ENCODE measurements at regions not wholly inside any gene's neighbourhood (a gene's known extent, or its start where the extent isn't known, plus 50 kb on each side); places are given as distances from the start of the nearest gene placed in this dataset.

- no peak for DNase-seq
- Histone ChIP-seq H3K36me3 (replicated peaks; ENCODE audit: control insufficient read depth, insufficient read depth, low read length) (no peaks in the 10 kb centered on the region), H3K4me3 (ENCODE audit: insufficient read depth, low read depth, low read length) (no peak overlapping the region), H3K27me3 (ENCODE audit: control insufficient read depth, insufficient read depth, low read length) (peaks cover 2% of the 10 kb centered on the region)
Measured at GRCh38 chr1:47646676-47647075, 208.8 kb downstream of the FOXD2 start.

- DNase-seq, result no peak
- no peaks in the 10 kb centered on the region for H3K36me3 ChIP-seq (replicated peaks; ENCODE audit: control insufficient read depth, insufficient read depth, low read length)
- peaks cover 2% of the 10 kb centered on the region for H3K27me3 ChIP-seq (ENCODE audit: control insufficient read depth, insufficient read depth, low read length)
- no peak overlapping the region for H3K4me3 ChIP-seq (ENCODE audit: insufficient read depth, low read depth, low read length)
Measured at GRCh38 chr1:47647327-47647845, 209.5 kb downstream of the FOXD2 start.

GRCh38 chr1:47650205-47650604 lies 212.4 kb downstream of the FOXD2 start:
- DNase-seq, result no peak

GRCh38 chr1:47650611-47651010 lies 212.8 kb downstream of the FOXD2 start:
- H3K4me3 ChIP-seq (ENCODE audit: insufficient read depth, low read depth, low read length), result no peak overlapping the region
- no peak for DNase-seq
- no peaks in the 10 kb centered on the region for H3K36me3 ChIP-seq (replicated peaks; ENCODE audit: control insufficient read depth, insufficient read depth, low read length)
- no peaks in the 10 kb centered on the region; the same call in 1 of the 2 replicates for H3K27me3 ChIP-seq (ENCODE audit: control insufficient read depth, insufficient read depth, low read length)

More at GRCh38 chr1:47650205-47650604, 212.4 kb downstream of the FOXD2 start:
- no peak overlapping the region for H3K4me3 ChIP-seq (ENCODE audit: insufficient read depth, low read depth, low read length)
- H3K36me3 ChIP-seq (replicated peaks; ENCODE audit: control insufficient read depth, insufficient read depth, low read length), result no peaks in the 10 kb centered on the region
- no peaks in the 10 kb centered on the region; the same call in 1 of the 2 replicates for H3K27me3 ChIP-seq (ENCODE audit: control insufficient read depth, insufficient read depth, low read length)

GRCh38 chr1:47651311-47652089 lies 213.7 kb downstream of the FOXD2 start:
- Histone ChIP-seq H3K4me3 (ENCODE audit: insufficient read depth, low read depth, low read length) (no peak overlapping the region), H3K27me3 (ENCODE audit: control insufficient read depth, insufficient read depth, low read length) (no peaks in the 10 kb centered on the region; the same call in 1 of the 2 replicates), H3K36me3 (replicated peaks; ENCODE audit: control insufficient read depth, insufficient read depth, low read length) (no peaks in the 10 kb centered on the region)
- DNase-seq, result no peak

- H3K4me3 ChIP-seq (ENCODE audit: insufficient read depth, low read depth, low read length), result no peak overlapping the region
- peaks cover 3% of the 10 kb centered on the region; the same call in 1 of the 2 replicates for H3K27me3 ChIP-seq (ENCODE audit: control insufficient read depth, insufficient read depth, low read length)
- no peaks in the 10 kb centered on the region for H3K36me3 ChIP-seq (replicated peaks; ENCODE audit: control insufficient read depth, insufficient read depth, low read length)
- DNase-seq, result no peak
Measured at GRCh38 chr1:47655521-47656300, 217.9 kb downstream of the FOXD2 start.

- DNase-seq, result no peak
- no peaks in the 10 kb centered on the region for H3K36me3 ChIP-seq (replicated peaks; ENCODE audit: control insufficient read depth, insufficient read depth, low read length)
- peaks cover 3% of the 10 kb centered on the region; the same call in 1 of the 2 replicates for H3K27me3 ChIP-seq (ENCODE audit: control insufficient read depth, insufficient read depth, low read length)
- H3K4me3 ChIP-seq (ENCODE audit: insufficient read depth, low read depth, low read length), result no peak overlapping the region
Measured at GRCh38 chr1:47656719-47657685, 219.2 kb downstream of the FOXD2 start.

GRCh38 chr1:47658161-47658920 lies 220.5 kb downstream of the FOXD2 start:
- H3K36me3 ChIP-seq (replicated peaks; ENCODE audit: control insufficient read depth, insufficient read depth, low read length), result no peaks in the 10 kb centered on the region
- no peak for DNase-seq
- no peak overlapping the region for H3K4me3 ChIP-seq (ENCODE audit: insufficient read depth, low read depth, low read length)
- H3K27me3 ChIP-seq (ENCODE audit: control insufficient read depth, insufficient read depth, low read length), result peaks cover 3% of the 10 kb centered on the region; the same call in 1 of the 2 replicates

- Histone ChIP-seq H3K4me3 (ENCODE audit: insufficient read depth, low read depth, low read length) (no peak overlapping the region), H3K36me3 (replicated peaks; ENCODE audit: control insufficient read depth, insufficient read depth, low read length) (no peaks in the 10 kb centered on the region), H3K27me3 (ENCODE audit: control insufficient read depth, insufficient read depth, low read length) (peaks cover 3% of the 10 kb centered on the region; the same call in 1 of the 2 replicates)
- DNase-seq, result no peak
Measured at GRCh38 chr1:47659146-47659545, 221.3 kb downstream of the FOXD2 start.

- DNase-seq, result no peak
- Histone ChIP-seq H3K4me3 (ENCODE audit: insufficient read depth, low read depth, low read length) (no peak overlapping the region), H3K27me3 (ENCODE audit: control insufficient read depth, insufficient read depth, low read length) (peaks cover 3% of the 10 kb centered on the region; the same call in 1 of the 2 replicates), H3K36me3 (replicated peaks; ENCODE audit: control insufficient read depth, insufficient read depth, low read length) (no peaks in the 10 kb centered on the region)
Measured at GRCh38 chr1:47660622-47661021, 222.8 kb downstream of the FOXD2 start.

- peaks cover 3% of the 10 kb centered on the region; the same call in 1 of the 2 replicates for H3K27me3 ChIP-seq (ENCODE audit: control insufficient read depth, insufficient read depth, low read length)
- H3K36me3 ChIP-seq (replicated peaks; ENCODE audit: control insufficient read depth, insufficient read depth, low read length), result no peaks in the 10 kb centered on the region
- DNase-seq, result no peak
Measured at GRCh38 chr1:47661040-47661439, 223.2 kb downstream of the FOXD2 start.

GRCh38 chr1:47662068-47662467 lies 224.2 kb downstream of the FOXD2 start:
- Histone ChIP-seq H3K4me3 (ENCODE audit: insufficient read depth, low read depth, low read length) (no peak overlapping the region), H3K27me3 (ENCODE audit: control insufficient read depth, insufficient read depth, low read length) (peaks cover 3% of the 10 kb centered on the region; the same call in 1 of the 2 replicates), H3K36me3 (replicated peaks; ENCODE audit: control insufficient read depth, insufficient read depth, low read length) (no peaks in the 10 kb centered on the region)
- DNase-seq, result no peak

More at GRCh38 chr1:47661040-47661439, 223.2 kb downstream of the FOXD2 start:
- H3K4me3 ChIP-seq (ENCODE audit: insufficient read depth, low read depth, low read length), result no peak overlapping the region

GRCh38 chr1:47663286-47663685 lies 225.4 kb downstream of the FOXD2 start:
- Histone ChIP-seq H3K27me3 (ENCODE audit: control insufficient read depth, insufficient read depth, low read length) (peaks cover 1% of the 10 kb centered on the region; the same call in 1 of the 2 replicates), H3K4me3 (ENCODE audit: insufficient read depth, low read depth, low read length) (no peak overlapping the region), H3K36me3 (replicated peaks; ENCODE audit: control insufficient read depth, insufficient read depth, low read length) (no peaks in the 10 kb centered on the region)
- no peak for DNase-seq
